ENCODE measurements at regions not wholly inside any gene's neighbourhood (a gene's known extent, or its start where the extent isn't known, plus 50 kb on each side); places are given as distances from the start of the nearest gene placed in this dataset.
A peak's percentile ranks its signal among the peaks of the same experiment; 100 is the strongest.

DNA sequence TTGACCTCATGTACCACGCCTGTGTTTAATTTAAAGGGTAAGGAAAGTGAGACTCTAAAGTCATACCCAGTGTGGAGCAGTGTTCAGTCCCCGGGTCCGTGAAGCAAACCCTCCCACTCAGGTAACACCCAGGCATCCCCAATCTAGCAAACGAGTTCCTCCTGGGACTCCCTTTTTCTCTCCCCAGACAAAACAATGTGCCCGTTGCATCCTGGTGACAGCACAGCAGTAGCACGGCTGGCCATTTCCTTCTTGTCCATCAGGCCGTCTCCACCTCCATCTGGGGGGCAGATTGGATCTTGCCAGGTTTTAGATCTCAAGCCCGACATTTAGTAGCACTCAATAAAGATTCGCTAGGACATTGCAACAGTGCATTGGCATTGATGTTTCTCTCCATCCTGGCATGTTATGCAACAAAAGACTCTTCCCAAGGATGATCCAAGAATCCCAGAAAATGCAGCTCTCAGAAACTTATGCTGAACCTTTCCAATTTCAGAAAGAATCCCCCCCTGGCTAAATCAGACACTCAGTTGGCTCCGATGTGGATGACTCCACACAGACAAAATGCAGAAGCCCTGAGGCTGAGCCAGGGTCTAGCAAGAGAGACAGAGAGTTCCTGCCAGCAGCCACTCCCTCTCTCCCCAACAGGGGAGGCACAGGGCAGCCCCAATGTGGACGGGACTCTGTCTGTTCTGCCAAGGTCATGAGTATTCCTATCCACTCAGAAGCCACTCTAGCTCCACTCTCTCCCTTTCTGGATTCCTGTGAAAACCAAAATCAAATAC, 274.5 kb upstream of the MGMT start:
- no peaks in the 10 kb centered on the region for H3K36me3 ChIP-seq (ENCODE audit: insufficient read depth, low read length)
- H3K27ac ChIP-seq (ENCODE audit: low read length), result no peak overlapping the region
- no peak overlapping the region for H2AFZ ChIP-seq (ENCODE audit: low read depth, low read length)
- H3K4me3 ChIP-seq (ENCODE audit: low read depth in 1 of 2, low read length in 2 of 2), result no peak overlapping the region
- no peak overlapping the region for H3K9ac ChIP-seq (ENCODE audit: low read depth, low read length)
- DNase-seq, result no peak
- H3K9me3 ChIP-seq (ENCODE audit: insufficient read depth, low read length, severe bottlenecking), result no peaks in the 10 kb centered on the region
- no peak overlapping the region for H3K4me2 ChIP-seq (ENCODE audit: insufficient read depth, low read length)
- H3K79me2 ChIP-seq (ENCODE audit: insufficient read depth, low read length), result no peaks in the 10 kb centered on the region
- peaks cover 3% of the 10 kb centered on the region for H3K27me3 ChIP-seq (ENCODE audit: insufficient read depth, low read length, poor library complexity)
- no peak for ATAC-seq (ENCODE audit: insufficient read depth, low read depth)
- no peak for TF ChIP-seq EZH2 (IDR thresholded peaks at IDR 0.05; ENCODE audit: borderline replicate concordance, low read depth, low read length, severe bottlenecking)
- TF ChIP-seq, protein P1, sequence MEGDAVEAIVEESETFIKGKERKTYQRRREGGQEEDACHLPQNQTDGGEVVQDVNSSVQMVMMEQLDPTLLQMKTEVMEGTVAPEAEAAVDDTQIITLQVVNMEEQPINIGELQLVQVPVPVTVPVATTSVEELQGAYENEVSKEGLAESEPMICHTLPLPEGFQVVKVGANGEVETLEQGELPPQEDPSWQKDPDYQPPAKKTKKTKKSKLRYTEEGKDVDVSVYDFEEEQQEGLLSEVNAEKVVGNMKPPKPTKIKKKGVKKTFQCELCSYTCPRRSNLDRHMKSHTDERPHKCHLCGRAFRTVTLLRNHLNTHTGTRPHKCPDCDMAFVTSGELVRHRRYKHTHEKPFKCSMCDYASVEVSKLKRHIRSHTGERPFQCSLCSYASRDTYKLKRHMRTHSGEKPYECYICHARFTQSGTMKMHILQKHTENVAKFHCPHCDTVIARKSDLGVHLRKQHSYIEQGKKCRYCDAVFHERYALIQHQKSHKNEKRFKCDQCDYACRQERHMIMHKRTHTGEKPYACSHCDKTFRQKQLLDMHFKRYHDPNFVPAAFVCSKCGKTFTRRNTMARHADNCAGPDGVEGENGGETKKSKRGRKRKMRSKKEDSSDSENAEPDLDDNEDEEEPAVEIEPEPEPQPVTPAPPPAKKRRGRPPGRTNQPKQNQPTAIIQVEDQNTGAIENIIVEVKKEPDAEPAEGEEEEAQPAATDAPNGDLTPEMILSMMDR (IDR thresholded peaks at IDR 0.05; ENCODE audit: borderline replicate concordance, extremely low read depth, low read length, poor library complexity, severe bottlenecking), result no peak
- no peaks in the 10 kb centered on the region; the same call in 1 of the 2 replicates for H3K4me1 ChIP-seq (ENCODE audit: insufficient read depth, low read length)
- no peaks in the 10 kb centered on the region for H4K20me1 ChIP-seq (ENCODE audit: insufficient read depth, low read length)

DNA sequence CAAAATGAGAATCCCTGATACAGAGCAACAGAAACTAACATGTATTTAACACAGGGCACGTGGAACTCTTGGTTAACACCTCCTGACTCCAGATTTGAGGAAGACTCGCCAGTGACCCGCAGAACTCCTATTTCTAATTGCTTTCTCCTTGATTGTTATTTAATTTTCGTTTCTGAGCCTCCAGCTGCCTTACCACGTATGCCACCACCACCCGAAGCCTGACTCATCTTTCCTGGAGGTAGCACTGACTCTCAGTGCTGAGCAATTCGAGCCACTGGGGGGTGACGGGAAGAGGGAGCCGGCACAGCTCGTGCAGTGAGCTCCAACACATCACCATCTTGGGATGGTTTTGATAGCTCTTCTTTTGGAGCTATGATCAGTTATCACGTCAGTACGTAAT, 273.9 kb upstream of the MGMT start:
- peak; percentile 77 for ATAC-seq (ENCODE audit: insufficient read depth, low read depth)

DNA sequence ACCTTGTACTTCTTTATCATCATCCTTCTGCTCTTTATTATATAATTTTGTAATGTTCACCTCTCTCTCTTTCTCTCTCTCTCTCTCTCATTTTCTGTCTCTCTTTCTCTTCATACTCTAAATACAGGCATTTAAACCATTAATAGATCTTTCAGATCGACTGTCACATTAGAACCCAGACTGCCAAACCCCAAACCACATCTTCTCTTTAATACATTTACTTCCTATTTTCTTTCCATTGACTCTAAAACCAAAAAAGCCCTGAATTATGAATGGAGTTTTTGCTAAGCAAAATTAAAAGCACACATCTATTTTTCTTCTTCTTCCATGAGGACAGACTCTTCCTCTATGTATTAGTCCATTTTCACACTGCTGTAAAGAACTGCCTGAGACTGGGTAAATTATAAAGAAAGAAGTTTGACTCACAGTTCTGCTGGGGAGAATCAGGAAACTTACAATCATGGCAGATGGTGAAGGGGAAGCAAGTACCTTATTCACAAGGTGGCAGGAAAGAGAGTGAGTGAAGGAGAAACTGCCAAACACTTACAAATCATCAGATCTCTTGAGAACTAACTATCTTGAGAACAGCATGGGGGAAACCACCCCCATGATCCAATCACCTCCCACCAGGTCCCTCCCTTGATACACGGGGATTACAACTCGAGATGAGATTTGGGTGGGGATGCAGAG, 272.7 kb upstream of the MGMT start:
- Histone ChIP-seq H3K4me2 (ENCODE audit: insufficient read depth, low read length) (no peak overlapping the region), H4K20me1 (ENCODE audit: insufficient read depth, low read length) (no peaks in the 10 kb centered on the region), H3K4me1 (ENCODE audit: insufficient read depth, low read length) (no peaks in the 10 kb centered on the region; the same call in 1 of the 2 replicates), H2AFZ (ENCODE audit: low read depth, low read length) (no peak overlapping the region), H3K36me3 (ENCODE audit: insufficient read depth, low read length) (no peaks in the 10 kb centered on the region), H3K9me3 (ENCODE audit: insufficient read depth, low read length, severe bottlenecking) (no peaks in the 10 kb centered on the region), H3K79me2 (ENCODE audit: insufficient read depth, low read length) (no peaks in the 10 kb centered on the region), H3K27me3 (ENCODE audit: insufficient read depth, low read length, poor library complexity) (peaks cover 3% of the 10 kb centered on the region), H3K9ac (ENCODE audit: low read depth, low read length) (no peak overlapping the region), H3K4me3 (ENCODE audit: low read depth in 1 of 2, low read length in 2 of 2) (no peak overlapping the region), H3K27ac (ENCODE audit: low read length) (no peak overlapping the region)
- ATAC-seq (ENCODE audit: insufficient read depth, low read depth), result no peak
- no peak for TF ChIP-seq EZH2 (IDR thresholded peaks at IDR 0.05; ENCODE audit: borderline replicate concordance, low read depth, low read length, severe bottlenecking)
- TF ChIP-seq, protein P1 (IDR thresholded peaks at IDR 0.05; ENCODE audit: borderline replicate concordance, extremely low read depth, low read length, poor library complexity, severe bottlenecking), result no peak
- DNase-seq, result no peak

More for the DNA sequence above, 273.9 kb upstream of the MGMT start:
- DNase-seq, result peak; percentile 43
- Histone ChIP-seq H3K36me3 (ENCODE audit: insufficient read depth, low read length) (no peaks in the 10 kb centered on the region), H3K4me3 (ENCODE audit: low read depth in 1 of 2, low read length in 2 of 2) (no peak overlapping the region), H3K79me2 (ENCODE audit: insufficient read depth, low read length) (no peaks in the 10 kb centered on the region), H3K9me3 (ENCODE audit: insufficient read depth, low read length, severe bottlenecking) (no peaks in the 10 kb centered on the region), H3K9ac (ENCODE audit: low read depth, low read length) (no peak overlapping the region), H3K4me1 (ENCODE audit: insufficient read depth, low read length) (no peaks in the 10 kb centered on the region; the same call in 1 of the 2 replicates), H2AFZ (ENCODE audit: low read depth, low read length) (no peak overlapping the region), H3K4me2 (ENCODE audit: insufficient read depth, low read length) (no peak overlapping the region), H3K27ac (ENCODE audit: low read length) (no peak overlapping the region), H4K20me1 (ENCODE audit: insufficient read depth, low read length) (no peaks in the 10 kb centered on the region), H3K27me3 (ENCODE audit: insufficient read depth, low read length, poor library complexity) (peaks cover 3% of the 10 kb centered on the region)
- TF ChIP-seq, protein P1 (IDR thresholded peaks at IDR 0.05; ENCODE audit: borderline replicate concordance, extremely low read depth, low read length, poor library complexity, severe bottlenecking), result no peak
- TF ChIP-seq EZH2 (IDR thresholded peaks at IDR 0.05; ENCODE audit: borderline replicate concordance, low read depth, low read length, severe bottlenecking), result no peak
